Endothelial cell of umbilical vein (primary cell): ENCODE measurements at regions not wholly inside any gene's neighbourhood (a gene's known extent, or its start where the extent isn't known, plus 50 kb on each side); places are given as distances from the start of the nearest gene placed in this dataset.
"Not testable (repeated sequence)": the region's sequence is repeated elsewhere in the genome, so short reads cannot be mapped to it uniquely, and the experiment has no call there.

Experiments used
- BruUV-seq: library from RNA; stranded (reverse); fragments of 400-500 nt; replicated peaks from 2 replicates; lab custom pipeline; 2021; lab: Mats Ljungman, UMichigan
- CTCF ChIA-PET: fragments of 300-600, 350-600 bp; sonication (Branson Sonifier 250); formaldehyde crosslinking; loops from one replicate; lab custom pipeline; 2021; ENCODE audit warnings: antibody characterized with exemption, inconsistent platforms; lab: Charles Lee
- POLR2A ChIA-PET: fragments of 300-600, 350-600 bp; sonication (Branson Sonifier 250); formaldehyde crosslinking; loops from one replicate; lab custom pipeline; 2021; ENCODE audit warnings: antibody characterized with exemption, inconsistent platforms; lab: Charles Lee
- DNase-seq: peaks from one replicate; pipeline ENCODE4 v3.0.0-alpha.2; 2011; ENCODE audit warnings: low read depth, low spot score
- FAIRE-seq: peaks from 2 replicates; lab custom pipeline; 2011; peaks lifted over from hg19 to GRCh38; lab: Jason Lieb, UNC
- H2AFZ ChIP-seq: 2 replicates; pipeline ENCODE4 v1.6.0; 2012; ENCODE audit warnings: low read depth, low read length, control low read depth, inconsistent platforms
- H3K27ac ChIP-seq: 2 replicates; pipeline ENCODE4 v1.5.1; 2011; ENCODE audit warnings: low read depth, mild to moderate bottlenecking, control low read depth, low read length, moderate library complexity; ENCODE audit not compliant: insufficient read depth
- H3K27me3 ChIP-seq, 2 experiments: 2 replicates each; pipeline versions ENCODE4 v1.6.0 to v1.6.1; 2011; ENCODE audit warnings: low read length in 2 of 2, mixed read lengths in 1 of 2; ENCODE audit not compliant: control insufficient read depth in 2 of 2, insufficient read depth in 2 of 2
- H3K36me3 ChIP-seq, 2 experiments: 2 replicates in 1 of 2; 3 replicates in 1 of 2; pipeline ENCODE4 v1.5.1; 2011; ENCODE audit warnings: low read length in 2 of 2, mild to moderate bottlenecking in 1 of 2, moderate library complexity in 1 of 2; ENCODE audit not compliant: control insufficient read depth in 2 of 2, insufficient read depth in 2 of 2; ENCODE audit errors: extremely low read depth in 1 of 2
- H3K4me1 ChIP-seq: 3 replicates; pipeline ENCODE4 v1.5.1; 2011; ENCODE audit warnings: mild to moderate bottlenecking, low read length; ENCODE audit not compliant: control insufficient read depth, insufficient read depth; ENCODE audit errors: extremely low read depth
- H3K4me2 ChIP-seq: 2 replicates; pipeline ENCODE4 v1.6.1; 2011; ENCODE audit warnings: low read length, control low read depth, mixed read lengths; ENCODE audit not compliant: insufficient read depth
- H3K4me3 ChIP-seq, 3 experiments: fragments of 200-600 bp in 1 of 3; sonication (generic), shearing (Covaris generic) in 1 of 3; replicated peaks in 1 of 3; 2 replicates each; pipeline ENCODE4 v1.5.1; 2011 to 2016; ENCODE audit warnings: control low read depth in 3 of 3, low read length in 3 of 3, mild to moderate bottlenecking in 2 of 3, inconsistent platforms in 1 of 3, low read depth in 1 of 3, moderate library complexity in 1 of 3; ENCODE audit not compliant: insufficient read depth in 1 of 3
- H3K79me2 ChIP-seq: 2 replicates; pipeline ENCODE4 v1.6.0; 2012; ENCODE audit warnings: low read length, inconsistent platforms; ENCODE audit not compliant: control insufficient read depth, insufficient read depth
- H3K9ac ChIP-seq: replicated peaks from 2 replicates; pipeline ENCODE3; 2011; ENCODE audit warnings: low read length, control low read depth; ENCODE audit not compliant: insufficient read depth; ENCODE audit errors: extremely low read depth
- H3K9me1 ChIP-seq: replicated peaks from 3 replicates; pipeline ENCODE4 v1.6.0; 2011; ENCODE audit warnings: mild to moderate bottlenecking, low read length; ENCODE audit not compliant: control insufficient read depth, insufficient read depth; ENCODE audit errors: extremely low read depth
- H3K9me3 ChIP-seq: replicated peaks from 2 replicates; pipeline ENCODE4 v1.5.1; 2012; ENCODE audit warnings: low read length, inconsistent platforms; ENCODE audit not compliant: control insufficient read depth, insufficient read depth
- H4K20me1 ChIP-seq: replicated peaks from 2 replicates; pipeline ENCODE3; 2011; ENCODE audit warnings: mild to moderate bottlenecking, low read length; ENCODE audit not compliant: control insufficient read depth, insufficient read depth; ENCODE audit errors: extremely low read depth
- POLR2A ChIP-seq: IDR thresholded peaks from 2 replicates; pipeline ENCODE4 v1.6.1; 2012; ENCODE audit warnings: low read depth, mild to moderate bottlenecking, control low read depth, low read length
- dilution Hi-C: fragments of 300-500 bp; cut with MboI; formaldehyde crosslinking; loops from one replicate; pipeline ENCODE4 v1.15.0; 2019; ENCODE audit warnings: low sequenced_read_pairs; ENCODE audit not compliant: extremely low pct_ligation_motif_present
- intact Hi-C: fragments of 100-400 bp; cut with micrococcal nuclease; formaldehyde crosslinking; loops from one replicate; pipeline ENCODE4 v1.10.0; 2022

DNA sequence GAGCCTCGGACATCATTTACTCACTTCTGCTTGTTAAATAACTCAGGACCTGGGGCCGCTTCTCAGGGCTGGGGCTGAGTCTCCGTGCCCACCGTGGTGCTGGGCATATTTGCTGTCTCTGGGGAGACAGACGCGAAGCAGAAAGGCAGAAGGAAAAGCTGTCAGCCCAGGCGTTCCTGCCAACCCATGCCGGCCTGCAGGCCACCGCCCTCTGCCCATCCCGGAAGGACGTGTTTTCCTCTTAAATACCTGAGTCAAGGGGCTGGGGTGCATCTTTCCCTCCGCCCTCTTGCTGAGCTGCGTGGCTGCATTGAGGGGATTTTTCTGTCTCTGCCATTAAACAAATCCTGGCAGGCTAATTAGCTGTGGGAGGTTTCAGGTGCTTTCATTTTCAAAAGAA is 65.3 kb upstream of the SFSWAP start:
- H3K4me2 ChIP-seq, H2AFZ ChIP-seq, H3K4me3 ChIP-seq, H3K9me1 ChIP-seq, DNase-seq, H4K20me1 ChIP-seq, FAIRE-seq, CTCF ChIA-PET, intact Hi-C loops, H3K4me1 ChIP-seq, H3K79me2 ChIP-seq, H3K9me3 ChIP-seq, H3K27me3 ChIP-seq, H3K27ac ChIP-seq, H3K9ac ChIP-seq, BruUV-seq, POLR2A ChIA-PET, H3K36me3 ChIP-seq, dilution Hi-C loops: not testable (repeated sequence)

GRCh38 chr12:131646444-131646843 is 64.4 kb upstream of the SFSWAP start:
- H3K27me3 ChIP-seq, H3K79me2 ChIP-seq, H3K9me1 ChIP-seq, FAIRE-seq, H3K27ac ChIP-seq, H3K9ac ChIP-seq, POLR2A ChIA-PET, H3K4me3 ChIP-seq, dilution Hi-C loops, H3K9me3 ChIP-seq, H3K4me1 ChIP-seq, BruUV-seq, H4K20me1 ChIP-seq, DNase-seq, CTCF ChIA-PET, H2AFZ ChIP-seq, intact Hi-C loops, H3K36me3 ChIP-seq, H3K4me2 ChIP-seq: not testable (repeated sequence)

GRCh38 chr12:131647667-131648066 is 63.2 kb upstream of the SFSWAP start:
- Histone ChIP-seq H3K4me1 (no peaks in the 10 kb centered on the region), H3K9me1 (no peaks in the 10 kb centered on the region), H3K9ac (no peak overlapping the region), H3K27ac (no peak overlapping the region), H3K27me3 (no peaks in the 10 kb centered on the region), H3K36me3 (no peaks in the 10 kb centered on the region), H3K4me3 (no peak overlapping the region), H4K20me1 (no peaks in the 10 kb centered on the region), H3K9me3 (no peaks in the 10 kb centered on the region), H3K4me2 (no peak overlapping the region), H2AFZ (no peak overlapping the region), H3K79me2 (no peaks in the 10 kb centered on the region)
- ChIA-PET CTCF (no interaction called here), POLR2A (no interaction called here)
- intact Hi-C loops = no loop called here
- TF ChIP-seq POLR2A = no peak
- BruUV-seq = no TSS peak
- DNase-seq (no peak), FAIRE-seq (no peak)
- dilution Hi-C loops = no loop called here

GRCh38 chr12:131655469-131656174 is 55.3 kb upstream of the SFSWAP start:
- H3K9me1 ChIP-seq, H3K79me2 ChIP-seq, dilution Hi-C loops, H3K4me1 ChIP-seq, FAIRE-seq, H3K4me2 ChIP-seq, H3K4me3 ChIP-seq, POLR2A ChIA-PET, DNase-seq, H3K27ac ChIP-seq, H2AFZ ChIP-seq, H3K9ac ChIP-seq, intact Hi-C loops, CTCF ChIA-PET, H3K9me3 ChIP-seq, BruUV-seq, H3K36me3 ChIP-seq, H4K20me1 ChIP-seq, H3K27me3 ChIP-seq: not testable (repeated sequence)
